ENCODE measurements at regions not wholly inside any gene's neighbourhood (a gene's known extent, or its start where the extent isn't known, plus 50 kb on each side); places are given as distances from the start of the nearest gene placed in this dataset.

GRCh38 chr2:75798569-75798968, 87.9 kb upstream of the GCFC2 start:
- in situ Hi-C loops (cut with HindIII; ENCODE audit: low pct_unique_long_range_greater_than_20kb, low sequenced_read_pairs), result no loop called here
- no peak for DNase-seq (ENCODE audit: low read depth in 1 of 2, low spot score in 1 of 2)
- no peak for TF ChIP-seq JUND (IDR thresholded peaks at IDR 0.05; ENCODE audit: low read depth)

GRCh38 chr2:75792996-75793395, 82.3 kb upstream of the GCFC2 start:
- DNase-seq (ENCODE audit: low read depth in 1 of 2, low spot score in 1 of 2), result no peak
- in situ Hi-C loops (cut with HindIII; ENCODE audit: low pct_unique_long_range_greater_than_20kb, low sequenced_read_pairs), result no loop called here
- TF ChIP-seq JUND (IDR thresholded peaks at IDR 0.05; ENCODE audit: low read depth), result no peak

DNA sequence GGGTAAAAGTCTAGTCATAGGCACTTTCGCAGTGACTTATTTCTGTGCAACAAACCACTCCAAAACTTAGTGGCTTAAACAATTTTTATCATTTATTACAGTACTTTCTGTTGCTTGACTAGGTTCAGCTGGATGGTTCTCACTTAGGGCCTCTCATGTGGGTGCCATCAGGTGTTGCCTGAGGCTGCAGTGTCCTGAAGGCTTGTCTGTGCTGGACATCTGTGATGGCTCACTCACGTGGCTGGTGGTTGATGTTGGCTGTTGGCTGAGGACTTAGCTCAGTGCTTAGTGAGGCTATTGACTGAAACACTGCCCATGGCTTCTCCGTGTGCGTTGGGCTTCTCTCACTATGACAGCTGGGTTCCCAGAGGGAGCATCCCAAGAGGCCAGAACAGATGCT, 81.4 kb upstream of the GCFC2 start:
- TF ChIP-seq JUND (IDR thresholded peaks at IDR 0.05; ENCODE audit: low read depth), result no peak
- in situ Hi-C loops (cut with HindIII; ENCODE audit: low pct_unique_long_range_greater_than_20kb, low sequenced_read_pairs), result no loop called here
- DNase-seq (ENCODE audit: low read depth in 1 of 2, low spot score in 1 of 2), result no peak

DNA sequence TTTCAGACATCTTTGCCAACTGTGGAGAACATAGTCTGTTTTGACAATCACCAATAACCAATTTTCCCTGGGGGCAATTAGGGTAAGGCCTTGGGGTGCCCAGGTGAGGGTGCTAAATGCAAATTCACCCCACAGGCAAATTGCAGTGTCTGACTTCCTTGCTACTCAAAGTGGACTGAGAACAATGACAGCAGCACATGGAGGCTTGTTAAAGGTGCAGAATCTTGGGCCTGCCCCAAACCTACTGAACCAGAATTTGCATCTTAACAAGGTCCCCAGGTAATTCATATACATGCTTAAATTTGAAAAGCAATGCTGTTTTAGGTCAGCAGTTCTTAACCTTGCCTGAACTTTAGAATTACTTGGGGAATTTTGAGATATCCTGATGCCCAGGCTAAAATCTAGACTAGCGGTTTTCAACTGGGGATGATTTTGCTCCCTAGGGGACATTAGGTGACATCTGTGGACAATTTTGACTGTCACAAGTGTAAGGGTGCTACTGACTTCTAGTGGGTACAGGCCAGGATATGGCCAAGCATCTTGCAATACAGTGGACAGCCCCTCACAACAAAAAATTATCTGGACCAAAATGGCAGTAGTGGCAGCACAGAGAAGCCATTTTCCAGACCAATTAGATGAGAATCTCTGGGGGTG, 80.2 kb upstream of the GCFC2 start:
- DNase-seq (ENCODE audit: low read depth in 1 of 2, low spot score in 1 of 2), result no peak
- TF ChIP-seq JUND (IDR thresholded peaks at IDR 0.05; ENCODE audit: low read depth), result no peak
- in situ Hi-C loops (cut with HindIII; ENCODE audit: low pct_unique_long_range_greater_than_20kb, low sequenced_read_pairs), result no loop called here

- no peak for TF ChIP-seq JUND (IDR thresholded peaks at IDR 0.05; ENCODE audit: low read depth)
- peak in 1 of 2 experiments; percentile 21 for DNase-seq (ENCODE audit: low read depth in 1 of 2, low spot score in 1 of 2)
- in situ Hi-C loops (cut with HindIII; ENCODE audit: low pct_unique_long_range_greater_than_20kb, low sequenced_read_pairs), result no loop called here
These were observed 79.6 kb upstream of the GCFC2 start for GRCh38 chr2:75790121-75790813.

- in situ Hi-C loops (cut with HindIII; ENCODE audit: low pct_unique_long_range_greater_than_20kb, low sequenced_read_pairs), result no loop called here
- DNase-seq (ENCODE audit: low read depth in 1 of 2, low spot score in 1 of 2), result no peak
- TF ChIP-seq JUND (IDR thresholded peaks at IDR 0.05; ENCODE audit: low read depth), result no peak
These were observed 78.2 kb upstream of the GCFC2 start for GRCh38 chr2:75788902-75789301.

- no peak for DNase-seq (ENCODE audit: low read depth in 1 of 2, low spot score in 1 of 2)
- in situ Hi-C loops (cut with HindIII; ENCODE audit: low pct_unique_long_range_greater_than_20kb, low sequenced_read_pairs), result no loop called here
- no peak for TF ChIP-seq JUND (IDR thresholded peaks at IDR 0.05; ENCODE audit: low read depth)
These were observed 77.4 kb upstream of the GCFC2 start for GRCh38 chr2:75788154-75788553.

GRCh38 chr2:75787532-75788132, 76.9 kb upstream of the GCFC2 start:
- no peak for TF ChIP-seq JUND (IDR thresholded peaks at IDR 0.05; ENCODE audit: low read depth)
- in situ Hi-C loops (cut with HindIII; ENCODE audit: low pct_unique_long_range_greater_than_20kb, low sequenced_read_pairs), result no loop called here
- DNase-seq (ENCODE audit: low read depth in 1 of 2, low spot score in 1 of 2), result peak in 1 of 2 experiments; percentile 58

- DNase-seq (ENCODE audit: low read depth in 1 of 2, low spot score in 1 of 2), result no peak
- in situ Hi-C loops (cut with HindIII; ENCODE audit: low pct_unique_long_range_greater_than_20kb, low sequenced_read_pairs), result no loop called here
- no peak for TF ChIP-seq JUND (IDR thresholded peaks at IDR 0.05; ENCODE audit: low read depth)
These were observed 64.7 kb upstream of the GCFC2 start for GRCh38 chr2:75775311-75775823.

GRCh38 chr2:75772908-75773630, 62.4 kb upstream of the GCFC2 start:
- in situ Hi-C loops (cut with HindIII; ENCODE audit: low pct_unique_long_range_greater_than_20kb, low sequenced_read_pairs), result no loop called here
- TF ChIP-seq JUND (IDR thresholded peaks at IDR 0.05; ENCODE audit: low read depth), result no peak
- no peak for DNase-seq (ENCODE audit: low read depth in 1 of 2, low spot score in 1 of 2)

- TF ChIP-seq JUND (IDR thresholded peaks at IDR 0.05; ENCODE audit: low read depth), result no peak
- in situ Hi-C loops (cut with HindIII; ENCODE audit: low pct_unique_long_range_greater_than_20kb, low sequenced_read_pairs), result no loop called here
- no peak for DNase-seq (ENCODE audit: low read depth in 1 of 2, low spot score in 1 of 2)
These were observed 55.1 kb upstream of the GCFC2 start for GRCh38 chr2:75765798-75766197.

GRCh38 chr2:75764611-75765010, 53.9 kb upstream of the GCFC2 start:
- no peak for DNase-seq (ENCODE audit: low read depth in 1 of 2, low spot score in 1 of 2)
- in situ Hi-C loops (cut with HindIII; ENCODE audit: low pct_unique_long_range_greater_than_20kb, low sequenced_read_pairs), result no loop called here
- TF ChIP-seq JUND (IDR thresholded peaks at IDR 0.05; ENCODE audit: low read depth), result no peak

All from T47D (cell line).